GM23338 (cell line): ENCODE measurements at regions not wholly inside any gene's neighbourhood (a gene's known extent, or its start where the extent isn't known, plus 50 kb on each side); places are given as distances from the start of the nearest gene placed in this dataset.

Experiments used
- CTCF ChIP-seq, 2 experiments: fragments of 200-600 bp in 1 of 2; sonication (generic) in 1 of 2; conservative IDR thresholded peaks; 2 replicates each; pipeline versions ENCODE4 v1.5.1 to v1.6.1; 2016 to 2017; ENCODE audit warnings: antibody characterized with exemption in 2 of 2, low read depth in 2 of 2, mild to moderate bottlenecking in 2 of 2, moderate library complexity in 1 of 2
- ETS1 ChIP-seq: IDR thresholded peaks from 2 replicates; pipeline ENCODE4 v1.6.1; 2016; ENCODE audit warnings: antibody characterized with exemption
- EZH2 ChIP-seq: fragments of 200-600 bp; sonication (generic); IDR thresholded peaks from one replicate; pipeline ENCODE4 v1.8.0; 2017; ENCODE audit warnings: antibody characterized with exemption, mild to moderate bottlenecking, low read depth; ENCODE audit not compliant: unreplicated experiment
- EZH2phosphoT487 ChIP-seq: fragments of 200-600 bp; sonication (generic); IDR thresholded peaks from one replicate; pipeline ENCODE4 v1.8.1; 2018; ENCODE audit warnings: antibody characterized with exemption; ENCODE audit not compliant: unreplicated experiment
- JUNB ChIP-seq: IDR thresholded peaks from one replicate; pipeline ENCODE4 v1.6.1; 2016; ENCODE audit warnings: antibody characterized with exemption; ENCODE audit not compliant: unreplicated experiment
- NANOG ChIP-seq: IDR thresholded peaks from 2 replicates; pipeline ENCODE4 v1.6.1; 2016; ENCODE audit warnings: antibody characterized with exemption, borderline replicate concordance
- POLR2AphosphoS5 ChIP-seq: IDR thresholded peaks from 2 replicates; pipeline ENCODE4 v1.6.1; 2016; ENCODE audit warnings: antibody characterized with exemption, low read depth
- REST ChIP-seq: IDR thresholded peaks from one replicate; pipeline ENCODE4 v1.6.1; 2018; ENCODE audit warnings: antibody characterized with exemption; ENCODE audit not compliant: unreplicated experiment
- ZNF331 ChIP-seq: fragments of 250-450 bp; sonication (Bioruptor Pico); IDR thresholded peaks from 2 replicates; pipeline ENCODE4 v1.5.0; 2020; ENCODE audit warnings: low read depth, mild to moderate bottlenecking, moderate library complexity

GRCh38 chr1:67634396-67634935 lies 50.5 kb upstream of the GADD45A start:
- no peak for TF ChIP-seq CTCF (conservative IDR thresholded peaks at IDR 0.05; ENCODE audit: low read depth in 2 of 2)
- no peak for TF ChIP-seq POLR2AphosphoS5
- no peak for TF ChIP-seq EZH2
- no peak for TF ChIP-seq NANOG
- TF ChIP-seq EZH2phosphoT487, result no peak
- no peak for TF ChIP-seq REST
- no peak for TF ChIP-seq JUNB
- TF ChIP-seq ETS1, result no peak
- TF ChIP-seq ZNF331, result no peak
